SK-N-SH (cell line): ENCODE measurements at regions not wholly inside any gene's neighbourhood (a gene's known extent, or its start where the extent isn't known, plus 50 kb on each side); places are given as distances from the start of the nearest gene placed in this dataset.

Experiments
- CTCF ChIA-PET: fragments of 300-600, 350-600 bp; formaldehyde crosslinking; extraction: SDS; loops from one replicate; lab custom pipeline; 2021; lab: Yijun Ruan, JAX
- POLR2A ChIA-PET: fragments of 350-600 bp; sonication (Branson Sonifier 250); formaldehyde crosslinking; extraction: SDS; loops from one replicate; lab custom pipeline; 2020; ENCODE audit warnings: antibody characterized with exemption, inconsistent platforms; lab: Yijun Ruan, JAX
- DNase-seq: peaks from one replicate; pipeline ENCODE4 v3.0.0; 2012
- H2AFZ ChIP-seq: fragments of 200-600 bp; sonication (generic); 2 replicates; pipeline ENCODE4 v1.8.1; 2016; ENCODE audit warnings: antibody characterized with exemption, mild to moderate bottlenecking, low read depth
- H3F3A ChIP-seq: fragments of 200-600 bp; sonication (generic); replicated peaks from 2 replicates; pipeline ENCODE3; 2016; ENCODE audit warnings: antibody characterized with exemption, mild to moderate bottlenecking; ENCODE audit not compliant: insufficient read depth
- H3K27ac ChIP-seq, 2 experiments: fragments of 200-500 bp in 1 of 2; fragments of 200-600 bp in 1 of 2; sonication (Bioruptor generic) in 1 of 2; sonication (generic), shearing (Covaris generic) in 1 of 2; 2 replicates each; pipeline versions ENCODE4 v1.5.1 to v1.6.1; 2014 to 2016; ENCODE audit warnings: low read depth in 2 of 2, inconsistent platforms in 1 of 2, low read length in 1 of 2, mild to moderate bottlenecking in 1 of 2, mixed read lengths in 1 of 2
- H3K27me3 ChIP-seq: fragments of 200-600 bp; sonication (generic), shearing (Covaris generic); 2 replicates; pipeline ENCODE4 v1.6.1; 2016; ENCODE audit warnings: mixed run types; ENCODE audit not compliant: insufficient read depth
- H3K36me3 ChIP-seq, 2 experiments: fragments of 200-500 bp in 1 of 2; fragments of 200-600 bp in 1 of 2; sonication (Bioruptor generic) in 1 of 2; sonication (generic) in 1 of 2; replicated peaks in 1 of 2; 2 replicates each; pipeline versions ENCODE3 to v1.5.1; 2014 to 2016; ENCODE audit warnings: low read length in 1 of 2, mild to moderate bottlenecking in 1 of 2; ENCODE audit not compliant: insufficient read depth in 2 of 2, control insufficient read depth in 1 of 2
- H3K4me1 ChIP-seq, 2 experiments: fragments of 200-500 bp in 1 of 2; fragments of 200-600 bp in 1 of 2; sonication (Bioruptor generic) in 1 of 2; sonication (generic), shearing (Covaris generic) in 1 of 2; 2 replicates each; pipeline versions ENCODE4 v1.5.1 to v1.6.1; 2014 to 2016; ENCODE audit warnings: low read depth in 1 of 2, low read length in 1 of 2, mixed run types in 1 of 2; ENCODE audit not compliant: insufficient read depth in 2 of 2, control insufficient read depth in 1 of 2
- H3K4me2 ChIP-seq: fragments of 200-600 bp; sonication (generic), shearing (Covaris generic); 2 replicates; pipeline ENCODE4 v1.6.1; 2017; ENCODE audit warnings: mixed run types
- H3K4me3 ChIP-seq, 2 experiments: fragments of 200-500 bp in 1 of 2; fragments of 200-600 bp in 1 of 2; sonication (Bioruptor generic) in 1 of 2; sonication (generic), shearing (Covaris generic) in 1 of 2; 2 replicates each; pipeline versions ENCODE4 v1.5.1 to v1.8.1; 2014 to 2016; ENCODE audit warnings: low read depth in 2 of 2, inconsistent platforms in 1 of 2, low read length in 1 of 2, mild to moderate bottlenecking in 1 of 2, mixed read lengths in 1 of 2, moderate library complexity in 1 of 2
- H3K79me2 ChIP-seq: fragments of 200-600 bp; sonication (generic); 2 replicates; pipeline ENCODE4 v1.8.1; 2017; ENCODE audit warnings: mild to moderate bottlenecking; ENCODE audit not compliant: insufficient read depth
- H3K9ac ChIP-seq: fragments of 200-600 bp; sonication (generic); 2 replicates; pipeline ENCODE4 v1.6.1; 2017; ENCODE audit warnings: mixed run types
- H3K9me2 ChIP-seq: fragments of 200-600 bp; sonication (generic); 2 replicates; pipeline ENCODE4 v1.6.1; 2017; ENCODE audit warnings: mixed run types
- H3K9me3 ChIP-seq: fragments of 200-600 bp; sonication (generic); 2 replicates; pipeline ENCODE4 v1.6.1; 2017; ENCODE audit warnings: mixed run types, mild to moderate bottlenecking, moderate library complexity
- H4K20me1 ChIP-seq: fragments of 200-600 bp; sonication (generic); 2 replicates; pipeline ENCODE4 v1.6.1; 2017; ENCODE audit warnings: mild to moderate bottlenecking, mixed run types; ENCODE audit not compliant: insufficient read depth
- CHD2 ChIP-seq: fragments of 150-350 bp; IDR thresholded peaks from 2 replicates; pipeline ENCODE4 v1.6.1; 2018; ENCODE audit warnings: low read length; ENCODE audit not compliant: partially characterized antibody
- CTCF ChIP-seq: fragments of 200-600 bp; sonication (generic); IDR thresholded peaks from 2 replicates; pipeline ENCODE4 v1.6.1; 2017; ENCODE audit warnings: antibody characterized with exemption, mild to moderate bottlenecking, moderate library complexity
- EP300 ChIP-seq, 2 experiments: IDR thresholded peaks; 2 replicates each; pipeline versions ENCODE4 v1.4.0 to v1.6.1; 2012; ENCODE audit warnings: borderline replicate concordance in 1 of 2, low read depth in 1 of 2, low read length in 1 of 2
- FOXJ3 ChIP-seq: sonication (generic); formaldehyde crosslinking; IDR thresholded peaks from 2 replicates; pipeline ENCODE4 v1.5.1; 2020; ENCODE audit warnings: mild to moderate bottlenecking, missing genetic modification reagents
- FOXM1 ChIP-seq: IDR thresholded peaks from 2 replicates; pipeline ENCODE4 v1.4.0; 2012; ENCODE audit warnings: low read depth, mild to moderate bottlenecking
- JUND ChIP-seq: IDR thresholded peaks from 2 replicates; pipeline ENCODE4 v1.4.0; 2012
- NRF1 ChIP-seq: IDR thresholded peaks from 2 replicates; pipeline ENCODE4 v1.6.1; 2012; ENCODE audit warnings: low read depth, mild to moderate bottlenecking, low read length
- PBX3 ChIP-seq: IDR thresholded peaks from 2 replicates; pipeline ENCODE4; 2012
- RCOR1 ChIP-seq: fragments of 150-350 bp; IDR thresholded peaks from 2 replicates; pipeline ENCODE4 v1.6.1; 2017; ENCODE audit warnings: antibody characterized with exemption, low read length
- RXRA ChIP-seq: IDR thresholded peaks from 2 replicates; pipeline ENCODE4 v1.4.0; 2012; ENCODE audit warnings: low read depth, mild to moderate bottlenecking, borderline replicate concordance
- SMC3 ChIP-seq: IDR thresholded peaks from 2 replicates; pipeline ENCODE4 v1.6.1; 2012; ENCODE audit warnings: low read depth, low read length, improper control_type of control experiment
- TAF1 ChIP-seq: IDR thresholded peaks from 2 replicates; pipeline ENCODE4 v1.6.1; 2012; ENCODE audit warnings: low read depth, mild to moderate bottlenecking, low read length, moderate library complexity, borderline replicate concordance
- TEAD4 ChIP-seq: IDR thresholded peaks from 2 replicates; pipeline ENCODE4 v1.4.0; 2012; ENCODE audit warnings: mild to moderate bottlenecking, borderline replicate concordance; ENCODE audit not compliant: insufficient read depth
- USF1 ChIP-seq: IDR thresholded peaks from 2 replicates; pipeline ENCODE4 v1.4.0; 2012; ENCODE audit warnings: low read depth, borderline replicate concordance
- WGBS: methylation state at CpG from one replicate; pipeline ENCODE4 v1.1.6; 2017; ENCODE audit warnings: low lambda C conversion rate; 5-methylcytosine and 5-hydroxymethylcytosine counted together

GRCh38 chr10:42888504-42889095 is 106.0 kb downstream of the BMS1 start:
- H3K79me2 ChIP-seq = no peaks in the 10 kb centered on the region
- 40% methylated on average over 4 of the region's 4 CpGs for WGBS
- H3K4me2 ChIP-seq = no peak overlapping the region
- H3K4me3 ChIP-seq = no peak overlapping the region
- ChIA-PET POLR2A (no interaction called here), CTCF (interaction anchor here (0.5 to 1.1 kb wide), 2 partner anchors 27 to 168 kb away, joined by 3 read pairs; no protein-coding TSS in a partner anchor)
- H4K20me1 ChIP-seq = no peaks in the 10 kb centered on the region
- H3K4me1 ChIP-seq = peaks cover 0 to 7% of the 10 kb centered on the region in 2 experiments; a peak in 1 of 4 replicates
- H3K9me2 ChIP-seq = no peaks in the 10 kb centered on the region
- H2AFZ ChIP-seq = no peak overlapping the region
- H3K27me3 ChIP-seq = no peaks in the 10 kb centered on the region
- H3K9me3 ChIP-seq = no peaks in the 10 kb centered on the region
- no peak for TF ChIP-seq FOXM1
- no peak for TF ChIP-seq PBX3
- TF ChIP-seq USF1 = no peak
- TF ChIP-seq TAF1 = no peak
- TF ChIP-seq NRF1 = no peak
- TF ChIP-seq JUND = no peak
- no peak for TF ChIP-seq SMC3
- TF ChIP-seq RXRA = no peak
- no peak for TF ChIP-seq CTCF
- no peak for TF ChIP-seq RCOR1
- no peak for TF ChIP-seq EP300 (IDR thresholded peaks at IDR 0.05; ENCODE audit: borderline replicate concordance in 1 of 2, low read depth in 1 of 2, low read length in 1 of 2)
- no peak for TF ChIP-seq TEAD4
- TF ChIP-seq CHD2 = no peak
- H3K36me3 ChIP-seq = no peaks in the 10 kb centered on the region
- no peak overlapping the region for H3K9ac ChIP-seq
- H3K27ac ChIP-seq = no peak overlapping the region
- no peaks in the 10 kb centered on the region for H3F3A ChIP-seq
- DNase-seq = no peak

GRCh38 chr10:42896735-42897134 is 114.1 kb downstream of the BMS1 start:
- no peaks in the 10 kb centered on the region; a peak in 1 of 4 replicates for H3K4me1 ChIP-seq
- H3K9ac ChIP-seq = no peak overlapping the region
- ChIA-PET CTCF (interaction anchor here (0.6 kb wide), 1 partner anchor 10 kb away, joined by 3 read pairs; no protein-coding TSS in a partner anchor), POLR2A (no interaction called here)
- no peak overlapping the region for H3K4me2 ChIP-seq
- H3K36me3 ChIP-seq = no peaks in the 10 kb centered on the region
- H4K20me1 ChIP-seq = no peaks in the 10 kb centered on the region
- H3K9me2 ChIP-seq = no peaks in the 10 kb centered on the region
- WGBS = 72% methylated on average over 7 of the region's 7 CpGs
- H3K9me3 ChIP-seq = no peaks in the 10 kb centered on the region
- H3K4me3 ChIP-seq = no peak overlapping the region
- TF ChIP-seq FOXJ3 (CRISPR knock-in tag) = no peak
- H3K79me2 ChIP-seq = no peaks in the 10 kb centered on the region
- H3F3A ChIP-seq = no peaks in the 10 kb centered on the region
- H2AFZ ChIP-seq = no peak overlapping the region
- no peaks in the 10 kb centered on the region for H3K27me3 ChIP-seq
- no peak overlapping the region for H3K27ac ChIP-seq
- DNase-seq = no peak
